Activated naive CD8-positive, alpha-beta T cell treated with anti-CD3 and anti-CD28 coated beads, Interleukin-2, amount 10 ng/mL, durations not matched to agents 7 days and 5 days (primary cell): ENCODE measurements at regions not wholly inside any gene's neighbourhood (a gene's known extent, or its start where the extent isn't known, plus 50 kb on each side); places are given as distances from the start of the nearest gene placed in this dataset.
"Not testable (repeated sequence)": the region's sequence is repeated elsewhere in the genome, so short reads cannot be mapped to it uniquely, and the experiment has no call there.

ENCODE experiments used
- ATAC-seq: fragments of 150-1000 bp; cut with Tn5 transposase; one replicate; pipeline ENCODE4 v1.10.0; 2021; ENCODE audit warnings: low read depth, moderate library complexity
- POLR2A ChIA-PET: fragments of 350-600 bp; sonication (Branson Sonifier 250); formaldehyde crosslinking; loops from one replicate; lab custom pipeline; 2021; ENCODE audit warnings: antibody characterized with exemption; lab: Charles Lee
- DNase-seq: peaks from one replicate; pipeline ENCODE4 v3.0.0; 2021
- H3K27ac Mint-ChIP-seq: one replicate; pipeline ENCODE4 v1.8.0; 2022; ENCODE audit warnings: mild to moderate bottlenecking, mixed read lengths
- H3K27me3 Mint-ChIP-seq: one replicate; pipeline ENCODE4 v1.8.0; 2022; ENCODE audit warnings: mild to moderate bottlenecking, moderate library complexity, mixed read lengths
- H3K36me3 Mint-ChIP-seq: one replicate; pipeline ENCODE4 v1.8.0; 2021; ENCODE audit warnings: mild to moderate bottlenecking, mixed read lengths
- H3K4me1 Mint-ChIP-seq: one replicate; pipeline ENCODE4 v1.8.0; 2021; ENCODE audit warnings: mixed read lengths
- H3K4me3 Mint-ChIP-seq: one replicate; pipeline ENCODE4 v1.8.0; 2022; ENCODE audit warnings: mild to moderate bottlenecking, moderate library complexity, mixed read lengths
- H3K9me3 Mint-ChIP-seq: one replicate; pipeline ENCODE4 v1.8.0; 2021; ENCODE audit warnings: mixed read lengths

GRCh38 chr7:120190566-120190965 lies 82.4 kb upstream of the KCND2 start:
- H3K9me3 Mint-ChIP-seq, result peaks cover 3% of the 10 kb centered on the region

DNA sequence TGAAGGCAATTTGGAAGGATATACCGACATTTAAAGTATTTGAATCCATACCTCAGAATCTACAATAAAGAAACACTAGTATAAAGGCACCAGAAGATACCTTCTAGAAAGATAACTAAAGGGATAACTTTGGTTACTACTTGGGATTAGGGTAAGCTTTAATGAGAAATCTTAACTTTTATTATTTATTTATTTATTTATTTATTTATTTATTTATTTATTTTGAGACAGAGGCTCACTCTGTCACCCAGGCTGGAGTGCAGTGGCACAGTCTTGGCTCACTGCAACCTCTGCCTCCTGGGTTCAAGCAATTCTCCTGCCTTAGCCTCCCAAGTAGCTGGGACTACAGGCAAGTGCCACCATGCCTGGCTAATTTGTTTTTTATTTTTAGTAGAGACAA lies 81.6 kb upstream of the KCND2 start:
- H3K27me3 Mint-ChIP-seq, H3K4me3 Mint-ChIP-seq, H3K36me3 Mint-ChIP-seq, H3K9me3 Mint-ChIP-seq, H3K27ac Mint-ChIP-seq, H3K4me1 Mint-ChIP-seq, DNase-seq, POLR2A ChIA-PET, ATAC-seq: not testable (repeated sequence)

More at GRCh38 chr7:120190566-120190965, 82.4 kb upstream of the KCND2 start:
- ATAC-seq (no peak), DNase-seq (no peak)
- Mint-ChIP-seq H3K27me3 (no peaks in the 10 kb centered on the region), H3K36me3 (no peaks in the 10 kb centered on the region), H3K27ac (no peak overlapping the region), H3K4me3 (no peak overlapping the region), H3K4me1 (no peaks in the 10 kb centered on the region)
- POLR2A ChIA-PET, result no interaction called here

DNA sequence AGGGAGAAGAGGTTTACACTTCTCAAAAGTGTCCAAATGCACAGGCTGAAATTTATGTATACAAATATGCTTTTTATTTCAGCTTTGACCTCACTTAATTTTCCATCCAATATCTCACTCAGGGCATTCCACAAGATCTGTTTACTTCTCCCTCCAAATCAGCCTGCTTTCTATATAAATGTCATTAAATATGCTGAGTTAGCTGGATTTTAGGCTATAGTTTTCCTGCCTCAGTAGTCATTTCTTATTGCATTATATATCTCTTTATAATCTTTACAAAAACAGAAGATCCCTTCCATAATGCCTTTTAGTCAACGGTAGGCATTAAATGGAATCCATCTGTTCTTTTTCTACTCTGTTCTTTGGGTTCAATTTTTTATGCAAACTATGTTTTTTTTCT lies 71.7 kb upstream of the KCND2 start:
- peaks cover 2% of the 10 kb centered on the region for H3K9me3 Mint-ChIP-seq
- H3K36me3 Mint-ChIP-seq, result no peaks in the 10 kb centered on the region
- POLR2A ChIA-PET, result no interaction called here
- no peaks in the 10 kb centered on the region for H3K4me1 Mint-ChIP-seq
- H3K4me3 Mint-ChIP-seq, result no peak overlapping the region
- DNase-seq, result no peak
- no peaks in the 10 kb centered on the region for H3K27me3 Mint-ChIP-seq
- ATAC-seq, result no peak
- no peak overlapping the region for H3K27ac Mint-ChIP-seq

DNA sequence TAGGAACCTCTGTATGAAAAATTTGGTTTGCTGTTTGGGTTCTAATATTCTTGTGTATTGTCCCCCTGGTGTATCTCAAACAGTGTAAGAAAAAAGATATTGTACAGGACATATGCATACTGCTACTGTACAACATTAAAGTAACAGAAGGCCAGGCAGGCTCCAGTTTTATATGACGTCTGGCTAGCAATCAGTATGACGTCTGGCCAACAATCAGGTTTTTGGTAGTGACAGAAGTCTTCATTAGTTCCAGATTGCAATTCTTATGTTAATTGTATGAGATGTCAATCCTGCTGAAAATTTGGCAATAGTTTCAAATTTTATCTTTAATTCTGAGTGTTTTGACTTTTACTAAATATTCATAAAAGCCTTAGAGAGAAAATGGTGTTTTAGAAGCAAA lies 67.9 kb upstream of the KCND2 start:
- POLR2A ChIA-PET, result no interaction called here
- no peak overlapping the region for H3K27ac Mint-ChIP-seq
- H3K4me3 Mint-ChIP-seq, result no peak overlapping the region
- DNase-seq (no peak), ATAC-seq (no peak)
- H3K9me3 Mint-ChIP-seq, result peaks cover 12% of the 10 kb centered on the region
- no peaks in the 10 kb centered on the region for H3K36me3 Mint-ChIP-seq
- no peaks in the 10 kb centered on the region for H3K27me3 Mint-ChIP-seq
- no peaks in the 10 kb centered on the region for H3K4me1 Mint-ChIP-seq

- DNase-seq, result no peak
- POLR2A ChIA-PET, result no interaction called here
Observed at GRCh38 chr7:120207037-120207436, 65.9 kb upstream of the KCND2 start.

DNA sequence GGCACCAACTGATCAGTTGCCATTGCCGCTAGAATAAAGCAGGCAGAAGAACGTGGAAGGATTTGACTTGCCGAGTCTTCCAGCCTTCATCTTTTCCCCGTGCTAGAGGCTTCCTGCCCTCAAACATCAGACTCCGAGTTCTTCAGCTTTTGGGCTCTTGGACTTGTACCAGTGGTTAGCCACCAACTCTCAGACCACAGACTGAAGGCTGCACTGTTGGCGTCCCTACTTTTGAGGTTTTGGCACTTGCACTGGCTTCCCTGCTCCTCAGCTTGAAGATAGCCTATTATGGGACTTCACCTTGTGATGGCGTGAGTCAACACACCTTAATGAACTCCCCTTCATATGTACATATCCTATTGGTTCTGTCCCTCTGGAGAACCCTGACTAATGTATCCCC lies 57.3 kb upstream of the KCND2 start:
- peaks cover 1% of the 10 kb centered on the region for H3K9me3 Mint-ChIP-seq
- DNase-seq (no peak), ATAC-seq (no peak)
- no peak overlapping the region for H3K4me3 Mint-ChIP-seq
- no peaks in the 10 kb centered on the region for H3K27me3 Mint-ChIP-seq
- POLR2A ChIA-PET, result no interaction called here
- H3K27ac Mint-ChIP-seq, result no peak overlapping the region
- H3K4me1 Mint-ChIP-seq, result no peaks in the 10 kb centered on the region
- H3K36me3 Mint-ChIP-seq, result no peaks in the 10 kb centered on the region

More at GRCh38 chr7:120207037-120207436, 65.9 kb upstream of the KCND2 start:
- peaks cover 11% of the 10 kb centered on the region for H3K9me3 Mint-ChIP-seq
- no peak overlapping the region for H3K27ac Mint-ChIP-seq
- H3K4me3 Mint-ChIP-seq, result no peak overlapping the region
- no peaks in the 10 kb centered on the region for H3K36me3 Mint-ChIP-seq
- ATAC-seq, result no peak
- H3K4me1 Mint-ChIP-seq, result no peaks in the 10 kb centered on the region
- no peaks in the 10 kb centered on the region for H3K27me3 Mint-ChIP-seq

DNA sequence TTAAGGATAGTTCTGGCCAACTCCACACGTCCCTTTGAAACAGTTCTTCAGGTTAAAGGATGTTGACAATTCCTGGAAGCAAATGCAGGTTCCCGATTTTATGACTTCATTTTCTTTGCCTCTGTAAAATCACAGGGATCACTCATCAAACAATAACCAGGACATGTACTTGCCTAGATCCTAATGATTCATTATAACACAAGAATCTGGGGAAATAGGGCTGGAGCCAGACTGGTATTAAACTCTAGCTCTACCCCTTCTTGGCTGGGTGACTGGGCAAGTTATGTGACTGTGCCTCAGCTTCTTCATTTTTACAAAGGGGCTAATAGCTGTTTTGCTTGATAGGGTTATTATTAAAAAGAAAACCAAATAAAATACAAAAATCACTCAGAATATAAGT lies 56.0 kb upstream of the KCND2 start:
- no peak overlapping the region for H3K27ac Mint-ChIP-seq
- H3K4me3 Mint-ChIP-seq, result no peak overlapping the region
- H3K4me1 Mint-ChIP-seq, result no peaks in the 10 kb centered on the region
- ATAC-seq (no peak), DNase-seq (no peak)
- H3K27me3 Mint-ChIP-seq, result no peaks in the 10 kb centered on the region
- H3K9me3 Mint-ChIP-seq, result no peaks in the 10 kb centered on the region
- no peaks in the 10 kb centered on the region for H3K36me3 Mint-ChIP-seq
- POLR2A ChIA-PET, result no interaction called here

- DNase-seq (no peak), ATAC-seq (no peak)
- H3K27me3 Mint-ChIP-seq, result no peaks in the 10 kb centered on the region
- no peaks in the 10 kb centered on the region for H3K9me3 Mint-ChIP-seq
- POLR2A ChIA-PET, result no interaction called here
- H3K27ac Mint-ChIP-seq, result no peak overlapping the region
- H3K36me3 Mint-ChIP-seq, result no peaks in the 10 kb centered on the region
- no peak overlapping the region for H3K4me3 Mint-ChIP-seq
- H3K4me1 Mint-ChIP-seq, result no peaks in the 10 kb centered on the region
Observed at GRCh38 chr7:120218712-120219111, 54.3 kb upstream of the KCND2 start.

GRCh38 chr7:120221666-120222065 lies 51.3 kb upstream of the KCND2 start:
- POLR2A ChIA-PET, result no interaction called here
- Mint-ChIP-seq H3K9me3 (no peaks in the 10 kb centered on the region), H3K27ac (no peak overlapping the region), H3K36me3 (no peaks in the 10 kb centered on the region), H3K27me3 (no peaks in the 10 kb centered on the region), H3K4me1 (no peaks in the 10 kb centered on the region), H3K4me3 (no peak overlapping the region)
- DNase-seq (no peak), ATAC-seq (no peak)
